Kidney epithelial cell (primary cell): ENCODE measurements at regions not wholly inside any gene's neighbourhood (a gene's known extent, or its start where the extent isn't known, plus 50 kb on each side); places are given as distances from the start of the nearest gene placed in this dataset.

ENCODE experiments used
- DNase-seq: peaks from one replicate; pipeline ENCODE4 v3.0.0-alpha.2; 2010; ENCODE audit warnings: low read depth
- H3K27me3 ChIP-seq: 2 replicates; pipeline ENCODE4 v1.6.0; 2011; ENCODE audit warnings: low read length; ENCODE audit not compliant: control insufficient read depth, insufficient read depth
- H3K36me3 ChIP-seq: 2 replicates; pipeline ENCODE4 v1.5.1; 2011; ENCODE audit warnings: low read length; ENCODE audit not compliant: control insufficient read depth, insufficient read depth
- H3K4me3 ChIP-seq: 2 replicates; pipeline ENCODE4 v1.5.1; 2011; ENCODE audit warnings: low read depth, mild to moderate bottlenecking, control low read depth, low read length
- CTCF ChIP-seq: IDR thresholded peaks from 2 replicates; pipeline ENCODE4 v1.5.1; 2011; ENCODE audit warnings: mild to moderate bottlenecking, moderate library complexity, low read length, control low read depth, inconsistent platforms; ENCODE audit not compliant: insufficient read depth, poor library complexity, severe bottlenecking

GRCh38 chr2:76082509-76082908 lies 371.8 kb upstream of the GCFC2 start:
- no peak for DNase-seq
- H3K4me3 ChIP-seq = no peak overlapping the region
- TF ChIP-seq CTCF = no peak
- no peaks in the 10 kb centered on the region for H3K27me3 ChIP-seq
- no peaks in the 10 kb centered on the region for H3K36me3 ChIP-seq

- Histone ChIP-seq H3K27me3 (no peaks in the 10 kb centered on the region), H3K36me3 (no peaks in the 10 kb centered on the region), H3K4me3 (no peak overlapping the region)
- TF ChIP-seq CTCF = no peak
- no peak for DNase-seq
Observed at GRCh38 chr2:76080154-76080553, 369.4 kb upstream of the GCFC2 start.

GRCh38 chr2:76075126-76075525 lies 364.4 kb upstream of the GCFC2 start:
- Histone ChIP-seq H3K36me3 (no peaks in the 10 kb centered on the region), H3K4me3 (no peak overlapping the region), H3K27me3 (no peaks in the 10 kb centered on the region)
- TF ChIP-seq CTCF = no peak
- no peak for DNase-seq

- no peak overlapping the region for H3K4me3 ChIP-seq
- DNase-seq = no peak
- H3K36me3 ChIP-seq = no peaks in the 10 kb centered on the region
- TF ChIP-seq CTCF = no peak
- H3K27me3 ChIP-seq = no peaks in the 10 kb centered on the region
Observed at GRCh38 chr2:76073992-76074604, 363.4 kb upstream of the GCFC2 start.

GRCh38 chr2:76050196-76050595 lies 339.5 kb upstream of the GCFC2 start:
- Histone ChIP-seq H3K27me3 (no peaks in the 10 kb centered on the region), H3K36me3 (no peaks in the 10 kb centered on the region), H3K4me3 (no peak overlapping the region)
- DNase-seq = no peak
- no peak for TF ChIP-seq CTCF

- no peak for DNase-seq
- Histone ChIP-seq H3K36me3 (no peaks in the 10 kb centered on the region), H3K4me3 (no peak overlapping the region), H3K27me3 (no peaks in the 10 kb centered on the region)
- TF ChIP-seq CTCF = no peak
Observed at GRCh38 chr2:76044701-76045100, 334.0 kb upstream of the GCFC2 start.
